ENCODE measurements at regions not wholly inside any gene's neighbourhood (a gene's known extent, or its start where the extent isn't known, plus 50 kb on each side); places are given as distances from the start of the nearest gene placed in this dataset.

- TF ChIP-seq CTCF (IDR thresholded peaks at IDR 0.05) (no peak), POLR2A (IDR thresholded peaks at IDR 0.05) (no peak)
Observed at GRCh38 chr12:97380440-97380839, 82.2 kb upstream of the RMST start.
